K562 (cell line): ENCODE measurements at regions not wholly inside any gene's neighbourhood (a gene's known extent, or its start where the extent isn't known, plus 50 kb on each side); places are given as distances from the start of the nearest gene placed in this dataset.

ENCODE experiments used
- ATAC-seq: fragments of 200-7000 bp; cut with Tn5 transposase; 3 replicates; pipeline ENCODE4 v1.9.1; 2020; ENCODE audit warnings: moderate library complexity
- BruUV-seq: library from RNA; stranded (reverse); fragments of 400-500 nt; replicated peaks from 2 replicates; lab custom pipeline; 2021; lab: Mats Ljungman, UMichigan
- CTCF ChIA-PET: fragments of 300-600 bp; formaldehyde crosslinking; extraction: SDS; loops from one replicate; lab custom pipeline; 2021; ENCODE audit warnings: low intra/inter-chr PET ratio; lab: Yijun Ruan, JAX
- POLR2A ChIA-PET: fragments of 300-600, 350-650 bp; sonication (Branson Sonifier 250); formaldehyde crosslinking; extraction: SDS; loops from one replicate; lab custom pipeline; 2021; ENCODE audit warnings: antibody characterized with exemption, inconsistent platforms; lab: Yijun Ruan, JAX
- DNase-seq, 4 experiments: peaks; one replicate each; pipeline versions ENCODE4 v3.0.0 to v3.0.0-alpha.2; 2011 to 2018; ENCODE audit warnings: low spot score in 3 of 4, mixed read lengths in 3 of 4; ENCODE audit errors: extremely low read depth in 1 of 4
- FAIRE-seq: peaks from 2 replicates; lab custom pipeline; 2011; peaks lifted over from hg19 to GRCh38; lab: Jason Lieb, UNC
- H2AFZ ChIP-seq: 2 replicates; pipeline ENCODE4 v1.6.0; 2011; ENCODE audit warnings: low read depth, low read length, control low read depth, inconsistent platforms
- H3K27ac ChIP-seq: fragments of 200-600 bp; 3 replicates; pipeline ENCODE4 v1.8.0; 2011; ENCODE audit warnings: low read depth, mild to moderate bottlenecking, control low read depth, inconsistent platforms, low read length, moderate library complexity, mixed read lengths; ENCODE audit errors: extremely low read depth
- H3K27me3 ChIP-seq, 2 experiments: fragments of 300-600 bp in 1 of 2; 2 replicates in 1 of 2; 3 replicates in 1 of 2; pipeline versions ENCODE4 v1.6.0 to v1.8.0; 2011; ENCODE audit warnings: inconsistent platforms in 2 of 2, low read length in 2 of 2, mild to moderate bottlenecking in 1 of 2, mixed read lengths in 1 of 2, moderate library complexity in 1 of 2; ENCODE audit not compliant: control insufficient read depth in 2 of 2, insufficient read depth in 2 of 2
- H3K36me3 ChIP-seq: fragments of 300-600 bp; 3 replicates; pipeline ENCODE4 v1.8.0; 2011; ENCODE audit warnings: mild to moderate bottlenecking, low read length, inconsistent platforms; ENCODE audit not compliant: control insufficient read depth, insufficient read depth
- H3K4me1 ChIP-seq, 2 experiments: fragments of 200-600 bp in 1 of 2; replicated peaks in 1 of 2; 2 replicates in 1 of 2; 3 replicates in 1 of 2; pipeline versions ENCODE4 v1.5.1 to v1.8.0; 2011; ENCODE audit warnings: inconsistent platforms in 2 of 2, low read length in 2 of 2, mild to moderate bottlenecking in 1 of 2, mixed read lengths in 1 of 2, moderate library complexity in 1 of 2; ENCODE audit not compliant: control insufficient read depth in 2 of 2, insufficient read depth in 2 of 2
- H3K4me2 ChIP-seq: 2 replicates; pipeline ENCODE4 v1.6.1; 2011; ENCODE audit warnings: low read length, control low read depth, inconsistent platforms, mixed read lengths; ENCODE audit not compliant: insufficient read depth
- H3K4me3 ChIP-seq: fragments of 200-600 bp; sonication (generic), shearing (Covaris generic); 2 replicates; pipeline ENCODE4 v1.5.1; 2016; ENCODE audit warnings: control low read depth, inconsistent platforms
- H3K79me2 ChIP-seq: fragments of 200-600 bp; 3 replicates; pipeline ENCODE4 v1.8.0; 2011; ENCODE audit warnings: low read length, inconsistent platforms; ENCODE audit not compliant: control insufficient read depth, insufficient read depth
- H3K9ac ChIP-seq, 2 experiments: 2 replicates each; pipeline versions ENCODE4 v1.6.0 to v1.6.1; 2011; ENCODE audit warnings: low read depth in 2 of 2, low read length in 2 of 2, control low read depth in 1 of 2, inconsistent platforms in 1 of 2, mild to moderate bottlenecking in 1 of 2, mixed read lengths in 1 of 2; ENCODE audit not compliant: insufficient read depth in 1 of 2
- H3K9me1 ChIP-seq: one replicate; pipeline ENCODE4 v1.6.0; 2011; ENCODE audit warnings: inconsistent platforms, mild to moderate bottlenecking, low read length, moderate library complexity; ENCODE audit not compliant: control insufficient read depth, insufficient read depth
- H3K9me3 ChIP-seq: replicated peaks from 2 replicates; pipeline ENCODE4 v1.5.1; 2011; ENCODE audit warnings: low read depth, low read length, inconsistent platforms; ENCODE audit not compliant: control insufficient read depth, insufficient read depth
- H4K20me1 ChIP-seq: replicated peaks from 2 replicates; pipeline ENCODE4 v1.6.1; 2011; ENCODE audit warnings: low read length, inconsistent platforms, mixed read lengths; ENCODE audit not compliant: control insufficient read depth, insufficient read depth
- BACH1 ChIP-seq: fragments of 200-800 bp; sonication (Bioruptor generic); IDR thresholded peaks from 2 replicates; pipeline ENCODE4 v1.6.1; 2016; ENCODE audit warnings: missing genetic modification characterization, missing compliant biosample characterization
- FOXM1 ChIP-seq, 2 experiments: fragments of 450-650 bp in 1 of 2; sonication (generic) in 1 of 2; formaldehyde crosslinking in 1 of 2; IDR thresholded peaks; 2 replicates each; pipeline versions ENCODE4 v1.6.1 to v1.9.0; 2017 to 2022; ENCODE audit warnings: low read depth in 2 of 2, mild to moderate bottlenecking in 2 of 2, missing genetic modification reagents in 1 of 2, moderate library complexity in 1 of 2
- FOXP1 ChIP-seq: sonication (generic); formaldehyde crosslinking; IDR thresholded peaks from 2 replicates; pipeline ENCODE4 v1.8.0; 2022; ENCODE audit warnings: mild to moderate bottlenecking, missing genetic modification reagents
- GABPB2 ChIP-seq: fragments of 250-450 bp; sonication (Bioruptor Pico); conservative IDR thresholded peaks from 2 replicates; pipeline ENCODE4 v1.5.1; 2021; ENCODE audit warnings: mild to moderate bottlenecking
- HLTF ChIP-seq: fragments of 450-650 bp; IDR thresholded peaks from 2 replicates; pipeline ENCODE4 v1.6.1; 2016
- PHF8 ChIP-seq: fragments of 200-600 bp; sonication (generic); IDR thresholded peaks from 2 replicates; pipeline ENCODE4 v1.6.1; 2012; ENCODE audit warnings: mixed run types, mild to moderate bottlenecking, inconsistent platforms, low read length, moderate library complexity, borderline replicate concordance
- PPARD ChIP-seq: fragments of 250-450 bp; sonication (Bioruptor Pico); IDR thresholded peaks from 2 replicates; pipeline ENCODE4 v1.8.0; 2022; ENCODE audit warnings: inconsistent platforms, mild to moderate bottlenecking, moderate library complexity
- RFX7 ChIP-seq: fragments of 250-450 bp; sonication (Bioruptor Pico); IDR thresholded peaks from 2 replicates; pipeline ENCODE4 v1.5.1; 2021; ENCODE audit warnings: mild to moderate bottlenecking
- SP2 ChIP-seq: IDR thresholded peaks from 2 replicates; pipeline ENCODE4 v1.6.1; 2011; ENCODE audit warnings: mild to moderate bottlenecking, low read depth, low read length, moderate library complexity; ENCODE audit not compliant: poor library complexity, severe bottlenecking; ENCODE audit errors: extremely low read depth
- TAL1 ChIP-seq: fragments of 450-650 bp; IDR thresholded peaks from 2 replicates; pipeline ENCODE4 v1.6.1; 2016; ENCODE audit warnings: mild to moderate bottlenecking
- TBL1XR1 ChIP-seq, 2 experiments: IDR thresholded peaks; 2 replicates each; pipeline ENCODE4 v1.6.1; 2012; ENCODE audit warnings: improper control_type of control experiment in 2 of 2, low read length in 2 of 2, mild to moderate bottlenecking in 1 of 2
- TFAM ChIP-seq: fragments of 250-450 bp; sonication (Bioruptor Pico); conservative IDR thresholded peaks from 2 replicates; pipeline ENCODE4 v1.5.0; 2021; ENCODE audit warnings: mild to moderate bottlenecking, moderate library complexity
- ZFP30 ChIP-seq: fragments of 250-450 bp; sonication (Bioruptor Pico); IDR thresholded peaks from 2 replicates; pipeline ENCODE4 v1.8.0; 2022; ENCODE audit warnings: moderate library complexity, mild to moderate bottlenecking, inconsistent platforms, borderline replicate concordance
- ZNF76 ChIP-seq: fragments of 250-450 bp; sonication (Bioruptor Pico); IDR thresholded peaks from 2 replicates; pipeline ENCODE4 v1.4.0; 2020; ENCODE audit warnings: mild to moderate bottlenecking, moderate library complexity, borderline replicate concordance
- in situ Hi-C: fragments of 300-500 bp; cut with MboI; formaldehyde crosslinking; loops from 4 replicates; pipeline ENCODE4 v1.15.0; 2018; ENCODE audit warnings: inconsistent platforms, mixed read lengths
- intact Hi-C: fragments of 100-400 bp; cut with micrococcal nuclease; formaldehyde crosslinking; loops from 2 replicates; pipeline ENCODE4 v1.14.2; 2022

DNA sequence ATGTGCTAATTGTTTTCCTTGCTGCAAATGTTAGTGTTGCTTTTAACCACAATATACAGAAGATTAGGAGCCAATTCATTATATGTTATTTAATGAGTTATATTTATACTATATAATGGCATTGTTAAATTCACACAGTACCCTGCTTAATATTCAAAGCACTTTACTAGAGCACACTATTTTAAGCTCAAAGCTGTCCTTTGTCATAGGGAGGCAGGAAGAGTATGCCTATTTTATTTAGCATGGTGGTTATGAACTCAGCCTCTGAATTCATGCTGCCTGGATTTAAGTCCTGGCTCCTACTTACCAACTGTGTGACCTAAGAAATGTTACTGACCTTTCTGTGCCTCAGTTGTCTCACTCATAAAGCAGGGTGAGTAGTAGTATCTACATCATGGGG lies 80.5 kb downstream of the FASTKD2 start:
- Histone ChIP-seq H3K79me2 (no peaks in the 10 kb centered on the region), H3K27ac (no peak overlapping the region), H3K9me1 (no peaks in the 10 kb centered on the region), H4K20me1 (no peaks in the 10 kb centered on the region), H3K27me3 (no peaks in the 10 kb centered on the region), H3K4me3 (no peak overlapping the region), H3K36me3 (no peaks in the 10 kb centered on the region), H2AFZ (no peak overlapping the region), H3K4me1 (no peaks in the 10 kb centered on the region), H3K9ac (no peak overlapping the region), H3K4me2 (no peak overlapping the region), H3K9me3 (no peaks in the 10 kb centered on the region)
- FAIRE-seq (no peak), DNase-seq (no peak), ATAC-seq (no peak)
- in situ Hi-C loops (no loop called here), intact Hi-C loops (no loop called here)
- ChIA-PET CTCF (no interaction called here), POLR2A (no interaction called here)
- TF ChIP-seq FOXM1 (IDR thresholded peaks at IDR 0.05; ENCODE audit: low read depth) (no peak), FOXM1 (CRISPR knock-in tag; IDR thresholded peaks at IDR 0.05; ENCODE audit: low read depth) (no peak), TBL1XR1 (IDR thresholded peaks at IDR 0.05; ENCODE audit: low read length in 2 of 2) (no peak), SP2 (no peak), TFAM (no peak), TAL1 (no peak), PHF8 (no peak), HLTF (no peak), GABPB2 (CRISPR knock-in tag) (no peak), BACH1 (tag) (no peak), RFX7 (CRISPR knock-in tag) (no peak), ZFP30 (CRISPR knock-in tag) (no peak), PPARD (CRISPR knock-in tag) (no peak), ZNF76 (CRISPR knock-in tag) (no peak), FOXP1 (no peak)
- BruUV-seq, result no TSS peak
